Spleen (tissue), 11 donors: ENCODE measurements at regions not wholly inside any gene's neighbourhood (a gene's known extent, or its start where the extent isn't known, plus 50 kb on each side); places are given as distances from the start of the nearest gene placed in this dataset.

Source experiments
- DNase-seq: peaks from one replicate; pipeline ENCODE4 v3.0.0-alpha.2; 2020
- H3K27ac ChIP-seq, 8 donors: fragments of 200-600 bp; sonication (generic) in 7 of 8; 1 replicate in 4 of 8; 2 replicates in 4 of 8; pipeline versions ENCODE4 v1.5.0 to v1.8.0; 2016 to 2021; ENCODE audit warnings: inconsistent platforms in 4 of 8, mild to moderate bottlenecking in 4 of 8, moderate library complexity in 1 of 8
- H3K27me3 ChIP-seq, 7 donors: fragments of 200-600 bp; sonication (generic) in 6 of 7; replicated peaks in 1 of 7; 1 replicate in 4 of 7; 2 replicates in 3 of 7; pipeline versions ENCODE4 v1.5.0 to v1.8.0; 2016 to 2021; ENCODE audit warnings: inconsistent platforms in 3 of 7, mild to moderate bottlenecking in 1 of 7
- H3K36me3 ChIP-seq, 6 donors: fragments of 200-600 bp; sonication (generic) in 5 of 6; 1 replicate in 4 of 6; 2 replicates in 2 of 6; pipeline versions ENCODE4 v1.5.0 to v1.8.0; 2016 to 2021; ENCODE audit warnings: inconsistent platforms in 2 of 6
- H3K4me1 ChIP-seq, 6 donors: fragments of 200-600 bp; sonication (generic) in 5 of 6; 1 replicate in 3 of 6; 2 replicates in 3 of 6; pipeline versions ENCODE4 v1.5.0 to v1.8.0; 2016 to 2021; ENCODE audit warnings: inconsistent platforms in 3 of 6
- H3K4me3 ChIP-seq, 8 donors: fragments of 200-600 bp; sonication (generic) in 7 of 8; 1 replicate in 4 of 8; 2 replicates in 4 of 8; pipeline versions ENCODE4 v1.5.0 to v1.8.0; 2016 to 2021; ENCODE audit warnings: inconsistent platforms in 4 of 8, mild to moderate bottlenecking in 4 of 8, moderate library complexity in 2 of 8
- H3K9me3 ChIP-seq, 8 donors: fragments of 200-600 bp; sonication (generic) in 7 of 8; 1 replicate in 4 of 8; 2 replicates in 4 of 8; pipeline versions ENCODE4 v1.5.0 to v1.8.0; 2016 to 2021; ENCODE audit warnings: inconsistent platforms in 4 of 8
- POLR2A ChIP-seq, 3 donors: fragments of 450-650 bp; IDR thresholded peaks; one replicate each; pipeline ENCODE4 v1.5.1; 2017; ENCODE audit warnings: antibody characterized with exemption in 3 of 3, mild to moderate bottlenecking in 1 of 3
- POLR2AphosphoS5 ChIP-seq, 3 donors: sonication (generic); formaldehyde crosslinking; IDR thresholded peaks; one replicate each; pipeline ENCODE4 v1.5.1; 2017; ENCODE audit warnings: antibody characterized with exemption in 3 of 3
- WGBS, 5 donors: extraction: QIAGEN DNeasy Blood & Tissue Kit in 3 of 5; methylation state at CpG; one replicate each; pipeline versions ENCODE4 v1.1.5 to v1.1.7; 2013 to 2018; 5-methylcytosine and 5-hydroxymethylcytosine counted together
- intact Hi-C: fragments of 100-400 bp; cut with DNase I; formaldehyde crosslinking; loops from one replicate; pipeline ENCODE4 v1.15.0; 2023; ENCODE audit warnings: low total_unique reads
- TF ChIP-seq, protein P1 (sequence below), 11 experiments: fragments of 200-600 bp in 7 of 11; fragments of 450-650 bp in 4 of 11; sonication (generic) in 4 of 11; IDR thresholded peaks in 8 of 11; conservative IDR thresholded peaks in 3 of 11; 1 replicate in 7 of 11; 2 replicates in 4 of 11; pipeline versions ENCODE4 v1.4.0 to v1.8.0; 2016 to 2021; ENCODE audit warnings: antibody characterized with exemption in 11 of 11, inconsistent platforms in 4 of 11, mild to moderate bottlenecking in 1 of 11
- donor health status: healthy with polysubstance abuse.
- donor health status: DM: no; HTN: no; CAD: no; lungs with moderate emphysema.
- donor health status: DM: no; HTN: no; CAD: no.
- donor health status: Bipolar disorder and iron deficiency.
- donor health status: healthy.
- donor health status: DM: no; HTN: no; CAD: no.
- donor health status: DM: yes; HTN: yes; CAD: no.

DNA sequence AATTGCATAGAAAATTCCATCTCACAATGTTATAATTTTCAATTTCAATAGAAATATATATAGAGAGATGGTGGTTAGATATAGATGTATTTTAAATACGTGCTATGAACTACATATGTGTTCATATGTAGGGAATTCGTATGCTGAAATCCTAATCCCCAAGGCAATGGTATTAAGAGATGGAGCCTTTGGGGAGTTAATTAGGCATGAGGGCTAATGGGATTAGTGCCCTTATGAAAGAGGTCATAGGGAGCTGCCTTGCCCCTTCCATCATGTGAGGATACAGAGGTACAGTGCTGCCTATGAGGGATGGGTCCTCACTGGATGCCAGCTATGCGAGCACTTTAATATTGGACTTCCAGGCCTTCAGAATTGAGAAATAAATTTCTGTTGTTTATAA, 79.6 kb upstream of the CCDC54 start:
- Histone ChIP-seq H3K27ac (no peak overlapping the region), H3K9me3 (peaks cover 0 to 20% (median 14%) of the 10 kb centered on the region in 8 donors), H3K36me3 (no peaks in the 10 kb centered on the region), H3K27me3 (no peaks in the 10 kb centered on the region), H3K4me1 (no peaks in the 10 kb centered on the region), H3K4me3 (no peak overlapping the region)
- DNase-seq: no peak
- TF ChIP-seq, protein P1, sequence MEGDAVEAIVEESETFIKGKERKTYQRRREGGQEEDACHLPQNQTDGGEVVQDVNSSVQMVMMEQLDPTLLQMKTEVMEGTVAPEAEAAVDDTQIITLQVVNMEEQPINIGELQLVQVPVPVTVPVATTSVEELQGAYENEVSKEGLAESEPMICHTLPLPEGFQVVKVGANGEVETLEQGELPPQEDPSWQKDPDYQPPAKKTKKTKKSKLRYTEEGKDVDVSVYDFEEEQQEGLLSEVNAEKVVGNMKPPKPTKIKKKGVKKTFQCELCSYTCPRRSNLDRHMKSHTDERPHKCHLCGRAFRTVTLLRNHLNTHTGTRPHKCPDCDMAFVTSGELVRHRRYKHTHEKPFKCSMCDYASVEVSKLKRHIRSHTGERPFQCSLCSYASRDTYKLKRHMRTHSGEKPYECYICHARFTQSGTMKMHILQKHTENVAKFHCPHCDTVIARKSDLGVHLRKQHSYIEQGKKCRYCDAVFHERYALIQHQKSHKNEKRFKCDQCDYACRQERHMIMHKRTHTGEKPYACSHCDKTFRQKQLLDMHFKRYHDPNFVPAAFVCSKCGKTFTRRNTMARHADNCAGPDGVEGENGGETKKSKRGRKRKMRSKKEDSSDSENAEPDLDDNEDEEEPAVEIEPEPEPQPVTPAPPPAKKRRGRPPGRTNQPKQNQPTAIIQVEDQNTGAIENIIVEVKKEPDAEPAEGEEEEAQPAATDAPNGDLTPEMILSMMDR (IDR thresholded peaks at IDR 0.05 in 8 of 11, conservative IDR thresholded peaks at IDR 0.05 in 3 of 11): no peak
- no peak for TF ChIP-seq POLR2A (IDR thresholded peaks at IDR 0.05)
- no peak for TF ChIP-seq POLR2AphosphoS5 (IDR thresholded peaks at IDR 0.05)
- intact Hi-C loops: no loop called here
- 85 to 95% (median 90%) methylated on average over 3 of the region's 3 CpGs for WGBS, 5 donors

DNA sequence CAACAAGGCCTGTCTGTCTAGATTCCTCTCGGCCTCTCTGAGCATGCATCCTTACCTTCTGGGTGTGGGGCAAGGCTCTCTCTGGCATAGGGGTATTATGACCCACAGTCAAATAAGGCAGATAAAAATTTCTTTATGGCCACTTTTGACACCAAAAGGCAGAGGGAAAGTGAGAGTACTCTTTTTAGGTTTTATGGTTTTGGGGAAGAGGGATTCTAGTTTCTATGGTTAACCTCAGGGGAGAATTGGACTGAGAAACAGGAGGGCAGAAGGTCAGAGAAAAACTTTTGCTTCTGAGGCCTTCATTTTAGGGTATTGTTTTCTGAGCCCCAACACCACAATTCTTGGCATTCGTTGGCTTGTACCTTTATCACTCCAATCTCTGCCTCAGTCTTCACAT, 70.0 kb upstream of the CCDC54 start:
- intact Hi-C loops: no loop called here
- 88 to 96% (median 90%) methylated on average over 2 of the region's 2 CpGs for WGBS, 5 donors
- Histone ChIP-seq H3K27ac (no peak overlapping the region), H3K36me3 (no peaks in the 10 kb centered on the region), H3K27me3 (no peaks in the 10 kb centered on the region), H3K4me1 (no peaks in the 10 kb centered on the region), H3K4me3 (no peak overlapping the region), H3K9me3 (no peaks in the 10 kb centered on the region)
- no peak for DNase-seq
- TF ChIP-seq POLR2AphosphoS5 (IDR thresholded peaks at IDR 0.05): no peak
- TF ChIP-seq, protein P1 (IDR thresholded peaks at IDR 0.05 in 8 of 11, conservative IDR thresholded peaks at IDR 0.05 in 3 of 11): no peak
- no peak for TF ChIP-seq POLR2A (IDR thresholded peaks at IDR 0.05)

GRCh38 chr3:107308716-107309115, 68.5 kb upstream of the CCDC54 start:
- no peak for TF ChIP-seq POLR2AphosphoS5 (IDR thresholded peaks at IDR 0.05)
- TF ChIP-seq POLR2A (IDR thresholded peaks at IDR 0.05): no peak
- TF ChIP-seq, protein P1 (IDR thresholded peaks at IDR 0.05 in 8 of 11, conservative IDR thresholded peaks at IDR 0.05 in 3 of 11): no peak
- H3K27me3 ChIP-seq: no peaks in the 10 kb centered on the region
- no peaks in the 10 kb centered on the region for H3K9me3 ChIP-seq
- DNase-seq: no peak
- no peak overlapping the region for H3K27ac ChIP-seq
- no peaks in the 10 kb centered on the region for H3K36me3 ChIP-seq
- intact Hi-C loops: no loop called here
- WGBS, 5 donors: 75 to 91% (median 80%) methylated on average over 2 of the region's 2 CpGs
- H3K4me1 ChIP-seq: no peaks in the 10 kb centered on the region
- no peak overlapping the region for H3K4me3 ChIP-seq

GRCh38 chr3:107309312-107309711, 67.9 kb upstream of the CCDC54 start:
- H3K36me3 ChIP-seq: no peaks in the 10 kb centered on the region
- no peaks in the 10 kb centered on the region for H3K9me3 ChIP-seq
- no peaks in the 10 kb centered on the region for H3K27me3 ChIP-seq
- 63 to 94% (median 69%) methylated on average over 1 of the region's 1 CpG for WGBS, 5 donors
- H3K4me3 ChIP-seq: no peak overlapping the region
- no peak for DNase-seq
- TF ChIP-seq POLR2AphosphoS5 (IDR thresholded peaks at IDR 0.05) (no peak), POLR2A (IDR thresholded peaks at IDR 0.05) (no peak)
- TF ChIP-seq, protein P1 (IDR thresholded peaks at IDR 0.05 in 8 of 11, conservative IDR thresholded peaks at IDR 0.05 in 3 of 11): no peak
- intact Hi-C loops: no loop called here
- H3K4me1 ChIP-seq: no peaks in the 10 kb centered on the region
- H3K27ac ChIP-seq: no peak overlapping the region
